HG02885 (cell line): ENCODE measurements at regions not wholly inside any gene's neighbourhood (a gene's known extent, or its start where the extent isn't known, plus 50 kb on each side); places are given as distances from the start of the nearest gene placed in this dataset.

Experiments
- ATAC-seq: cut with Tn5 transposase; IDR thresholded peaks from one replicate; pipeline ENCODE4 v1.9.1; 2021; ENCODE audit warnings: mild to moderate bottlenecking; ENCODE audit not compliant: unreplicated experiment, poor library complexity

DNA sequence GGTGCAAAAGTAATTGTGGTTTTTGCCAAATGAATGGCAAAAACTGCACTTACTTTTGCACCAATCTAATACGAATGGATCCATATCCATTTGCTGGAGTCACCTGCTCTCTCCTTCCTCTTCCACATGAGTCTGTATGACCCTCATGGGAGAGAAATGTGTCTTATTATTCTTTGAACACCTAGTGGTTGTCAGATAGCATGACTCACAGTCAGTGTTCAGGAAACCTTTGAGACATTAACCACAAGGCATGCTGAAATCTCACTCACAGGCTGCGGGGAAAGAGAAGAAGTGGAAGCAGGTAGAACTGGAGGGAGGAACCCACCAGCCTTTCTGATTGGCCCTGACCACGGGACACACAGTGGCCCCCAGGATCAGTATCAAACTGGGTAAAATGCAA is 222.8 kb upstream of the KLF4 start:
- ATAC-seq = no peak

DNA sequence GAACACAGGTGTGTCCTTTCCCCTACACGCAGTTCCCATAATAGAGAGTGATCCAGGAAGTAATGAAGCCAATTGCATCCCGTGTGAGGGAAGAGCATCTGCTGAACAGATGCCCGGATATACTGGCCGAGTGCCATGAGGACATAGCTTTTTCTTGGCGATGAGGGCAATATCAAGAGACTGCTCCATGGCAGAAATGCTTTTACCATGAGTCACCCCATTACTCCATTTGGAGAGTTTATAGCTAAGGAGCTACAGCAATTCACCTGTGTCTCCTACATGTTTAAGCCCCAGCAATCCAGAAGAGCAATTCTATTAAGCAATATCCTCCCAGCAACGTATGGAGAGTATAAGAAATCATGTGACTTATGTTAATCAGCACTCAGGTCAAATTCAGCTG is 222.0 kb upstream of the KLF4 start:
- no peak for ATAC-seq

DNA sequence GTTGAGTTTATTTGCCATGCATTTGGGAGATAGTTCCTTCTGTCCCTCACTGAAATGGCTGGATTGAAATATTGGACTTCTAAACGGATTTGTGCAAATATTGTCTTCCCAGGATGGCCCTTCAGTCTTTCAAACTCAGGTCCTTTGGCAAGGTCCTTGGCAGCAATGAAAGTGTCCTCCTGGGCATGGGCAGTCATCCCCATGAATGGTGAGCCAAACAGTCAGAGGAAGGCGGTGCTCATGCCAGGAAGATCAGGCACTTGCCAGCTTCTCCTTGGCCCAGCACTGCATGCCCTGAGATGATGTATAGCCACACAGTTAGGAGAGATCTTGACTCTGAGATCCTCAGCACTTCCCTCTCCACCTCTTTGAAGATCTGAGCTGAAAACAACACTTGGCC is 221.4 kb upstream of the KLF4 start:
- ATAC-seq = no peak

DNA sequence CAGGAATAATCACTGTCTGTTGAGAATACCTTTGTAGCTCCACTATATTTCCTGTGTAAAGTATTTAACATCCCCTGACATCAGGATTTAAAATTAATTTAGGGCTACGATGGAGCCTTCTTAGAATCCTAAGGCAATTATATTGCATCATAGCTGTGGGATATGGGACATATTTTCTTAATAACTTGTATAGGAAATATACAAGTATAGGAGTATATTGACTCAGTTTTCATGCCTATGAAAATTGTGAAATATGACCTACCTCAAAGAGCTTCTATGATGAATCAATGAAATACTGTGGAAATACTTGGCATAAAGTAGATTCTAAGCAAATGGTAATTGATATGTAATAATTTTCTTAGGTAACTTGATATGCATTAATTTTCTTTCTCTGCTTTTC is 221.0 kb upstream of the KLF4 start:
- no peak for ATAC-seq

DNA sequence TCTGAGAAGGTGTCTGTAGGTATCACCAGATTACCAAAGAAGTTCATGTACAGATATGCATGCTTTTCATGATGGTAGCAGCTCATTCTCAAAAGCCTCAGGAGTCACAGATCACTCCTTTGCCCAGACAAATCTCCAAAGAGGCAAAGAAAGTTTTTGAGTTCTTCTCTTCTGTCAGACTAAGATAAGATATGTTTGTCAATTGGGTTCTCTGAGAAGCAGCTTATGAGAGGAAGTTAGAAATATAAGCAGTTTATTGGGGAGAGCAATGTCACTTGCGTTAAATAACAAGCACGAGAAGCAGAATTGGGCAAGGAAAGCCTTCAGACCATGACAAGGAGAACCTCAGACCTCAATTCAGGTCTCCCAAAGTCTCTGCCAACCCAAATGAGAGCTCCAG is 219.2 kb upstream of the KLF4 start:
- no peak for ATAC-seq

DNA sequence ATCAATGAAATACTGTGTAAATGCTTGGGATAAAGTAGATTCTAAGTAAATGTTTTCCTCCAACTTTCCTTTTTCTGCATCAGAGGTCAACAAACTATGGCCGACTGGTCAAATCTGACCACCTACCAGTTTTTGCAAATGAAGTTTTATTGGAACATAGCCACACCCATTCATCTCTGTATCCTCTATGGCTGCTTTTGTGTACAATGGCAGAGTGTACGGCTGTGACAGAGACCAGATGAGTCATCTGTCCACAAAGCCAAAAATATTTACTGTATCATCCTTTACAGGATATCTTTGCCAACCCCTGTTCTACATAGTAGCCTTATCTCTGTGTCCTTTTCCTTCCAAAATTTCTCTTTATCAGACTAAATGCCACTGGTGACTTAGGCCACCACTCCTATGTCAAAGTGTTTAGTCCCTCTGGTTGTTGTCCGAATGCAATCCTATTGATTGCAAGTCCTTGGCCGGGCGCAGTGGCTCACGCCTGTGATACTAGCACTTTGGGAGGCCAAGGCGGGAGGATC is 218.4 kb upstream of the KLF4 start:
- no peak for ATAC-seq

DNA sequence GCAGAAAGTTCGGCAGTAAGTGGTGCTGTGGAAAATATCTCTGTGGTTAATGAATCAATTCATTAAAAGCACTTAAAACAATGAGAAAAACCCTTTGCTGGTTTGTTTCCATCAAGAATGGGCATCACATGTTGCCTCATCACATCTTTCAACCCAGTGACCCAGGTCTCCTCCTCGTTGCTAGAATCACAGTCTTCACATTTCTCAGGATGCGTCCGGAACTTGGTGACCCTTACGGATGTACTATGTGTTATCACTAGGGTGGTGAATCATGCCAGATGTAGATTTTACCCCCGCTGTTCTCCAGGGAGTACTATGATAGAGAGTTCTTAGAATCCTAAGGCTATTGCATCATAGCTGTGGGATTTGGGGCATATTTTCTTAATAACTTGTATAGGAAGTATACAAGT is 217.9 kb upstream of the KLF4 start:
- ATAC-seq = no peak

DNA sequence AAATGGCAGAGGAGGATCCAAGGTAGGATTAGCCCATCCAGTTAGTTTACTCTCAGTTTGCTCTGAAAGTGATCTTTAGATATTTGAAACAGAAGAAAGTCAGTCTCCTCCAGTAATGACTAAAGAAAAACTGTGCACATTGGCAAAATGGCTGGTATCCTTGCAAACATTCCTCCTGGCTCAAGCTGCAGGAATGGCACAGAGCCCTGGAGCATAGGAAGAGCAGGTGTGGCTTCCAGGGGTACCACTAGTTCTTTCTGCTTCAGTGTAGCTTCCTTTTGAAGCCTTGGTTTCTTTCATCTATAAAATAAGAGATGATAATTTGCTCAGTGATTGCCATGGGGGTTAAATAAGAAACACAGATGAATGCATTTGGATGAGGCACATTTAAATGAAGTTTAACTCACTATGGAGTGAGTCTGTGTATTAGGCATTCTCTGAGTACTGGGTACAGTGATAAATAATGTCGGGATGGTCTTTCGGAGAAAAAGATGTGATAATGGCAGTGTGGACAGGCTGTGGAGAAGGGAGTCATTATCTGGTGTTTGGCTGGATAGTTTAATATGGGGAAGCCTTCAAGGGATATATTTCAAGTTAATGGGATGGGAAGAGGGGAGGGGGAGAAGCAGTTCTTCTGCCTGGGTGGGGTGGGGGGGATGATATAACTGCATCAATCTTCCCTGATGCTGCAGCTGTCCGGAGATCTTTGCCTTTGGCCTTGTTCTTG is 217.3 kb upstream of the KLF4 start:
- ATAC-seq = no peak

DNA sequence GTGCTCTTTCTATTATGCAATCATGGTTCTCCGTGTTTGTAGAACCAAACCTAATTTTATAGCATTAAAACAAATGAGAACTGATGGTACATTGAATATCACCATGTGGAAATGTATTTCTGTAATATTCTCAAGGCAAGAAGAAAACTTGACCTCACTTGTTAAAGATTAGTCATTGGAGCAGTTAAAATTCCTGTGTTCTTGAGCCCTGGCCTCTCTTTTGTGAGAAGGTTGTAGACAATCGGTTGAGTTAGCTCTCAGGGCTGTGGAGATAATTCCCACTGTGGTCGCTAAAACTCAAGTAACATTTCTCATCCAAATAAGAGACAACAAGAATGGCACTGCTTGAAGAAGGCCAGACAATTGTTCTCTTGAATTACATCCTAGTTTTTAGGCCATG is 216.0 kb upstream of the KLF4 start:
- ATAC-seq = no peak

DNA sequence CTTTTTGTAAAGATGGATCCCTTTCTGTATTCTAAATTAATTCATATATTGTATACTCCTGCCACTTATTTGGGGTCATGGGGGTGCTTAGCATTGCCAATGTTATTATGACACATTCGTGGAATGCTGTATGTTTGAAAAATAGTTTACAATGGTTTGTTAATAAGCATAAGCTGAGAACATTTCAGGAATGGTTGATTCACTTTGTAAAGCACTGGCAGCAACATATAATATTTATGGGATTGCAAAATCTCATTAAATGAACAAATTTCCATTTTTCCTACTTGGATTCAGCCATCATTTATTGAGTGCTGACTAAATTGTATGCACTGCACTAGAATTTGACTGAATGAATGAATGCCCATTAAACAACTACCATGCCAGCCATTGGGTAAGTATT is 215.2 kb upstream of the KLF4 start:
- no peak for ATAC-seq

DNA sequence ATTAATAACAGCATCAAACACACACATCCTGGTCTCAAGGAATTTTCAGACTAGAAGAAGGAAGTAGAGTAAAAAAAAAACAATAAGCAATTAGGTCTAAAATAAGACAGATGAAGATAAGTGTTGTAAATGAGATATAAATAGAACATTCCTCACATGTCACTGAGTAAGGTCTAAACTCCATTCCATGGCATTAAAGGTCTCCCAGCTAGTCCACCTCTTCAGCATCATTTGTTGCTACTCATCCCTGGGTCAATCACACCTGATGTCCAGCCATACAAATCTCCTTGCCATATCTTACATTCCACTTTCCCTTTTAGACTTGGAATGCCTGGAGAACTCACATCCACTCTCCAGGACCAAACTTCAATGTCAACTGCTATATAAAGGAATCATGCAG is 214.1 kb upstream of the KLF4 start:
- ATAC-seq = no peak

DNA sequence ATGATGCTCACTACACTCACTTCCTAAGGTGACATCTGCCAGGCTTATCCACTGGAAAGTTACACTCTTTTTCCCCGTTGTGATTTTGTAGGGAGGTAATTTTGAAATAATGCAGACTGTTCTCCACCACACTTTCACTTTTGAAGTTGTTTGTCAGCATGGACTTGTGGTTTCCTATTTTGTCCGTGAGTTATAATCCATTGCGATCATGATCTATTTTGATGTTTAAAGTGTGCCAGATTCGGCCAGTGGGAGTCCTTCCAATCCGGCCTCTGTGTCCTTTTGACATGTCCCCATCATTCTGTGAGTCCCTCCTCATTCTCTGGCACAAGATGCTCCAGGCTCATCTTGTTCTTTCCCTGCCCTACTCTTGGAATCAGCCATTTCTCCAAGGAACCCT is 211.3 kb upstream of the KLF4 start:
- no peak for ATAC-seq

DNA sequence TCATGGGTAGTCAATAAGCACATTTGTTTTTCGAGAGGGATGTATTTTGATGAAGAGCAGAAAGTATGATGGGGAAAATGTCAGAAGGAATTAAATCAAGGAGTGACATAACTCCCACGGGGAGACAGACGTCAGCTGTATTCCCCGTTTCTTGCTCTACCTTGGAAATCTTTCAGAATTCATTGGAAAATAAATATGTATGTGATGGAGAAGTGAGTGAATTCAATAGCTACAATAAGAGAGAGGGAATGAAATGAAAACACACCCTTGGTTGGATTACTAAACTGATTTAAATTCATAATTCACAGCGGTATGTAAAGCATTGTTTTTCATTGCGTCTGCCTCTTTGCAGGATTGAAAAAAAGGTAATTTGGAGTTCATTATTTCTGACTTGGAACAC is 209.7 kb upstream of the KLF4 start:
- no peak for ATAC-seq

DNA sequence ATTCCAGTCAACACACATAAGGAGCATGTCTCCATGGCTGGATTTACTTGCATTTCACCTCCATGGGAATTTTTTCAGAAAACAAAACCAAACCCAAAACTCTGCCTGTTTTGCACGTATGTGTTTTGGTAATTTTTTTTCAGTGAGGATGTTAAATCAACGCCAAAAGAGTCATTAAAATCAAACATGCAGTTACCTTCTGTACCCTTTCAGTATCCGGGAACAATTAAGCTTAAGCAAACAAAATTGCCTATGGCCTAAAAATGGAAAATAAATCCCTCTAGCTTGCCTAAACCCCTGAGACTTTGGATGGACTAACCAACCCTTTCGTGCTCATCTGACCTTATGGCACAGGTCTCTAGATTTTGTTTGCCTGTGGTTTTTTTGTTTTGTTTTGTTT is 209.2 kb upstream of the KLF4 start:
- no peak for ATAC-seq

DNA sequence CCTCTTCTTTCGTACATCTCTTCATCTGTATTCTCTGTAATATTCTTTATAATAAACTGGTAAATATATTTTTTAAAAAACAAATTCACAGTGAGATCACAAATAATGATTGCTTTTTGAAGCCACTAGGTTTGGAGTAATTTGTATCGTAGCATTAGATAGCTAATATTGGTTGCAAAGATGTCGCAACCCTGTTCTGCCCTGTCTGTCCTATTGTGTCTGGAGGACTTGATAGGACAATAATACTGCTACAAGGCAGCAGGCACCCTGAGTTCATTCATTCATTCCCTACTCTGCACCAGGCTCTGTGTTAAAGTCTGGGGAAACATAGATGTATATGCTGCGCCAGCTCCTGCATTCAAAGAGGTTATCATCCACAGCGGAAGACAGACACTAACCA is 206.7 kb upstream of the KLF4 start:
- no peak for ATAC-seq

DNA sequence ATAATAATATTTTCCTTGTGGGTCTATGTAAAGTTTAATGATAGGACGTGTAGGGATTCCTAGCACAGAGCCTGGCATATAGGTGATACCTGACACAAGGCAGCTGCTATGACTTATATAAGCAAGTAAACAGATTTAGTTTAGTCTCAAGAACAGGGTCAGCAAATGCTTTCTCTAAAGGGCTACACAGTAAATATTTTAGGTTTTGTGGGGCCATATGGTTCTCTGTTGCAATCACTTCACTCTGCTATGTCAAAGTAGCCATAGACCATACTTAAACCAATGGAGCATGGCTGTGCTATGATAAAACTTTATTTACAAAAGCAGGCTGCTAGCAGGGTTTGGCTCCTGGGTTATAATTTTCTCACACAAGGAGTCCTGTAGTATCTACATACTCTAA is 204.8 kb upstream of the KLF4 start:
- no peak for ATAC-seq

DNA sequence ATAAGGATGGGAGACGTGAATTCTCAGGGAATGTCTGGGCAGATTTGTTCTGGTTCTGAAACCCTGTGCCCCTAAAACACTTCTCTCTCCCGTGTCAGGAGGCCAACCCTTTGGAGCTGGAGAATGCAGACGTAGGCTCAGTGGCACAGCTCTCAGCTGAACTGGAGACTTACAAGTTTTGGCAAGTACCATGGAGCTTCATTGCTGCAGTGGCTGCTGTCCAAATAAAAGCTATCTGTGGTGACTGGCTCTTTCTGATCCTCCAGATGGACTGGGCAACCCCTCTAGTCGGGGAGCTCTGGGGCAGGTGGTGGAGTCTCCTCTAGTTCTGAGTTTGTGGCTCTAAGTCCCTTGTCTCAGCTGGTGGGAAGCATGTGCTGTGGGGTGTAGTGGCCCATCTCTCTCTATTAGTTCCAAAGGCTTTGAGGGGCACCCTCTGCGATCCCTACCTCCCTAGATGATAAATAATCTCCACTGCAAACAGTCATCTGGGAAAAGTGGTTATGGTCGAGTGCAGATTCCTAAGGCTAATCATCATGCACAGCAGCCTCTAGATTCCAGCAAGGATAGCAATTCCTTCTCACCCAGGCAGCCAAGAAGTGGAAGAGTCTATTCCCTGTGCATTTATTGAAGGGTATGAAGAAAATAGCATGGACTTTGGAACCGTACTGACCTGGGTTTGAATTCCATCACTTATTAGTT is 204.2 kb upstream of the KLF4 start:
- ATAC-seq = no peak

DNA sequence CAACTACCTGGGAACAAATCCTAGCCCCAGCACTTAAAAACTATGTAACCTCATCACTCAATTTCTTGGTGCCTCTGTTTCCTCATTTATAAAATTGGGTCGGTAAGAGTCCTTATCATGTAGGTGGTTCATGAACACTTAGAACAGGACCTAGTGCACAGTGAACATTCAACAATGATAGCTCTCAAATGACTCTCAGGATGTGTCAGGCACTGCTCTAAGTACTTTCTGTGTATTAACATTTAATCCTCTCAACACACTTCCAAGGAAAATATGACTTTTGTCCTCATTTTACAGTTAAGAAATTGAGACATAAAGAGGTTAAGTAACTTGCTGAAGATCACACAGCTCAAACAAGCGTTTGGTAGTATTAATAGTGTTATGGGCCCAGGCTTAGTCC is 202.1 kb upstream of the KLF4 start:
- no peak for ATAC-seq

DNA sequence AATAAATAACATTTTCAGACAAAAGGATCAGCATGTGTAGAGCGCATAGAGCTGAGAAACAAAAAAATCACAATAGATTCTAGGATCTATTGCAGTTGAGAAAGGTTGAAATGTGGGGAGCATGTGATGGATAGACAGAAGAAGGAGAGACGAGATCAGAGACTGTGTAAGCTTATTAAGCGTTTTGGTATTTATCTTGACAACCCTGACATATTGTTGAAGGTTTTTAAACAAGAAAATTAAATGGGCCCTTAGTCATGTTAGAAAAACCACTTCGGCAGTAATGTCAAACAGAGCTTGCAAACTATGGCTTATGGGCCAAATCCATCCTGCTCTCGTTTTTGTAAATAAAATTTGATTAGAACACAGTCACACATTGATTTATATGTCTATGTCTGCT is 200.5 kb upstream of the KLF4 start:
- ATAC-seq = no peak

DNA sequence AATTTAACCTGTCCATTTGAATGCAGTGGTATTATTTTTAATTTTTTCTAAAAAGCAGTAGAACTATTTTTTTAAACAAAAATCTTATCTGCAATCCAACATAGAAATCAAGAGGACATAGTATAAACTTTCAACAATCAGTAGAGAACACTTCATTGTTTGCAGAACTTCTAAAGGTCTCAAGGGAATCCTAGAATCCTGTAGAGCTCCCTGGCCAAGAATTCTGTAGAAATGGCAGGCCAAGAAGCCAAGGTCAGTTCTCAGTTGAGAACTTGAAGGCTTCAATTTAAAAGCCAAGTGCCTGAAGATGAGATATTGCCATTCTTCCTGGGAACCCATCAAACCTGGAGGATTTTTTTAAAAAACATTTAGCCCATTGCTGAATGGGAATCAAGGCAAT is 199.2 kb upstream of the KLF4 start:
- no peak for ATAC-seq

DNA sequence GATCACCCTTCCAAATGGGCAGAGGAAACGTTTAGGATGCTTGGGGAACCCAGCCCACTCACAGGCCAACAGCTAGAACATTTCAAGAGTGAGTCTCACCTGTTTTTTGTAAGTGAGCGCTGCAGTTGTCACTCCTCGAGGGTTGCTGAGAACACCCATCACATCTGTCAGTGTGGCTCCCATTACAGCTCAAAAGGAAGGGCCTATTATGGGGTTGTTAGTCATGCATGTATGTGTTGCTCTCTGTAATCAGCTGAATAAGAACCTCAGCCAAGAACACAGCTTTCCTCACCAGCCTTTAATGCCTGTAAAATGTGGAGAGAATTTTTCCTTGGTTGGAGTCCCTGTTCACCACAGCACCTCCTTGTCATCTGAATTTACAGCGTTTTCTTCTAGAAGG is 196.3 kb upstream of the KLF4 start:
- ATAC-seq = no peak

DNA sequence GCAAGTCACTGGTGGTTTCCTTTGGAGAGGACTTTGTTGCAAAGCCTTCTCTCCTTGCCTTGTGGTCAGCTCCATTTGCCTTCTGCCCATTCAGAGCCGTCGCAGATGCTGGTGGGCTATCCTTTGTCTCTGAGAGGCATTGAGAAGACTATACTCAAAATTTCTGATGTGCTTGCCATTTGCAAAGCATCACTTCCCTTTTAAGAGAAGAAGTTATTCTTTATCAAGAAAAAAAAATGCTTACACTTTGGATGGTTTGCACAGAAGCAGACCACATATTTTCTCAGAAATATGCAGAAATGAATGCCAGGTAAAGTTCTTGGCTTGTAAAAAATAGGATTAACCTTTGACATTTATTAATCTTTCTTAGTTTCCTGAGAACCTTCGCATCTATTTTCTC is 195.8 kb upstream of the KLF4 start:
- ATAC-seq = no peak
